ENCODE measurements at regions not wholly inside any gene's neighbourhood (a gene's known extent, or its start where the extent isn't known, plus 50 kb on each side); places are given as distances from the start of the nearest gene placed in this dataset.

DNA sequence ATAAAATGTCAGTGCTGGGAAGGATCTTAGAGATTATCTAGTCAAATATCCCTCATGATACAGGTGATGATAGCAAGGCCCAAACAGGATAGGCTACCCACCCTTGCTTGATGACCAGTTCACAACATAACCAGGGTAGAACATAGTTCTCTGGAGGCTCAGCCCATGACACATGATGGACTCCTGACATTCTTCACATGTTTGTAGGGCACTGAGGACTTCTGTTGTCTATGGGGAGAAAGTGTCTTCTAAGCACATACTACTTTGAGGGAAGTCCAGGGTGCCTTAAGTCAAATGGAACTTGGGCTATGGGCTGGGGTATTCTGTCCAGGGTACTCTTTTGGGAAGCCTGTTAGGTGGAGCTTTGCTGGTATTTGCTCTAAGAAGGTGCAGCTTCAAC lies 148.9 kb downstream of the GLUL start:
- TF ChIP-seq, protein P1, sequence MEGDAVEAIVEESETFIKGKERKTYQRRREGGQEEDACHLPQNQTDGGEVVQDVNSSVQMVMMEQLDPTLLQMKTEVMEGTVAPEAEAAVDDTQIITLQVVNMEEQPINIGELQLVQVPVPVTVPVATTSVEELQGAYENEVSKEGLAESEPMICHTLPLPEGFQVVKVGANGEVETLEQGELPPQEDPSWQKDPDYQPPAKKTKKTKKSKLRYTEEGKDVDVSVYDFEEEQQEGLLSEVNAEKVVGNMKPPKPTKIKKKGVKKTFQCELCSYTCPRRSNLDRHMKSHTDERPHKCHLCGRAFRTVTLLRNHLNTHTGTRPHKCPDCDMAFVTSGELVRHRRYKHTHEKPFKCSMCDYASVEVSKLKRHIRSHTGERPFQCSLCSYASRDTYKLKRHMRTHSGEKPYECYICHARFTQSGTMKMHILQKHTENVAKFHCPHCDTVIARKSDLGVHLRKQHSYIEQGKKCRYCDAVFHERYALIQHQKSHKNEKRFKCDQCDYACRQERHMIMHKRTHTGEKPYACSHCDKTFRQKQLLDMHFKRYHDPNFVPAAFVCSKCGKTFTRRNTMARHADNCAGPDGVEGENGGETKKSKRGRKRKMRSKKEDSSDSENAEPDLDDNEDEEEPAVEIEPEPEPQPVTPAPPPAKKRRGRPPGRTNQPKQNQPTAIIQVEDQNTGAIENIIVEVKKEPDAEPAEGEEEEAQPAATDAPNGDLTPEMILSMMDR (conservative IDR thresholded peaks at IDR 0.05; ENCODE audit: low read depth, low read length), result no peak
- H3K4me3 ChIP-seq (ENCODE audit: low read length), result no peak overlapping the region
- DNase-seq (ENCODE audit: low read depth), result no peak

DNA sequence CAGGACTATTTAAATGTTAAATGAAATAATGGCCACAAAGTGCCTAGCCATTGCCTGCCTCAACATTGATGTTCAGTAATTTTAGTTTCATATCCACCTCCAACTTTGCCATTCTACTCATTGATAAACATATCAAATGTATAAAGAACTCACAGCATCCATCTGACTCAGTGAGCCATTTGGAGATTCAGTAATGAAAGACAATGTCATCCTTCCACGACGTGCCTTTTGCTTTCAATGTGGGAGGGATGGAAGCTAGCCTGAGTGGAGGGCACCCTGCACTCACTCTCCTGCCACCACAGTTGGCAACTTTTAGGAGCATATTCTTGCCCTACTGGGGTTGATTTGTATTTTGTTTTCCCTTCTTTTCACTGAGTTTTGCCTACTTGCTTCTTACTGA lies 151.5 kb downstream of the GLUL start:
- TF ChIP-seq, protein P1 (conservative IDR thresholded peaks at IDR 0.05; ENCODE audit: low read depth, low read length), result no peak
- DNase-seq (ENCODE audit: low read depth), result no peak
- H3K4me3 ChIP-seq (ENCODE audit: low read length), result no peak overlapping the region

- DNase-seq (ENCODE audit: low read depth), result no peak
Observed at GRCh38 chr1:182238421-182238820, 153.2 kb downstream of the GLUL start.

DNA sequence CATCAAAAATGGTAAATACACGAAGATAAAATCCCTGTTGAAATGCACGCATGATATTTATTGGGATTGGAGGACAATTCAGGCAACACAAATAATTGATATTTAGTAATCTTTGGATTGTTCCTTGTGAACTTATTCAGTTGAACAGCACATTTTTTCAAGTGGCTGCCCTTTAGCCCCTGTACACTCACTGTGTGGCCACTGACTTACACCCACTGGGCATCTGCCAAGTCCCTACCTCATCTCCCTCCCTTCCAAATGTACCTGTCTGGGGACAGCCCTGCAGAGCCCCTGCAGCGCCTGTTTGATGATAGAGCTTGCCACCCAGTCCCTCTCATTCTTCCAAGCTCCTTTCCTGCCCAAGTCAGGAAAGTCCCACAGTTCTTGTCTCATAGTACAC lies 154.3 kb downstream of the GLUL start:
- no peak overlapping the region for H3K4me3 ChIP-seq (ENCODE audit: low read length)
- TF ChIP-seq, protein P1 (conservative IDR thresholded peaks at IDR 0.05; ENCODE audit: low read depth, low read length), result no peak
- DNase-seq (ENCODE audit: low read depth), result no peak

More at GRCh38 chr1:182238421-182238820, 153.2 kb downstream of the GLUL start:
- TF ChIP-seq, protein P1 (conservative IDR thresholded peaks at IDR 0.05; ENCODE audit: low read depth, low read length), result no peak
- H3K4me3 ChIP-seq (ENCODE audit: low read length), result no peak overlapping the region

- DNase-seq (ENCODE audit: low read depth), result no peak
- TF ChIP-seq, protein P1 (conservative IDR thresholded peaks at IDR 0.05; ENCODE audit: low read depth, low read length), result no peak
- no peak overlapping the region for H3K4me3 ChIP-seq (ENCODE audit: low read length)
Observed at GRCh38 chr1:182236651-182237077, 154.9 kb downstream of the GLUL start.

GRCh38 chr1:182235952-182236650 lies 155.5 kb downstream of the GLUL start:
- DNase-seq (ENCODE audit: low read depth), result no peak
- H3K4me3 ChIP-seq (ENCODE audit: low read length), result no peak overlapping the region
- TF ChIP-seq, protein P1 (conservative IDR thresholded peaks at IDR 0.05; ENCODE audit: low read depth, low read length), result no peak

DNA sequence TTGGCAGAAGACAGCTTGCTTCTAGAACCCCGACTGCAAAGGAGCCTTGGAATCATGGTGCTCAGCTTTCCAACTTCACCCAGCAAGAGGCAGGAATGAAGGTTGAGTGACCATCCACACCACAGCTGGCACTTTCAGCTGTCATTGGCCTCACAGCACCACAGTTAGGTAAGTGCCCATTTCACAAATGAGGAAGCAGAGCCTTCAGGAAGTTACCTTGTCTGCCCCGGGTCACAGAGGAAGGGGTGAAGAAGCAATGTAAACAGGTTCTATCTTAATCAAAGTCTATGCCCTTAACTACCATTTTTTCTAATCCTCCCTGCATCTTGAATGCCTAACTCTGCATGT lies 156.0 kb downstream of the GLUL start:
- DNase-seq (ENCODE audit: low read depth), result no peak
- TF ChIP-seq, protein P1 (conservative IDR thresholded peaks at IDR 0.05; ENCODE audit: low read depth, low read length), result no peak
- no peak overlapping the region for H3K4me3 ChIP-seq (ENCODE audit: low read length)
